Vagina (tissue), 2 donors: ENCODE measurements at regions not wholly inside any gene's neighbourhood (a gene's known extent, or its start where the extent isn't known, plus 50 kb on each side); places are given as distances from the start of the nearest gene placed in this dataset.

Experiments
- CTCF ChIP-seq, 3 experiments: fragments of 450-650 bp in 2 of 3; fragments of 200-600 bp in 1 of 3; sonication (generic) in 1 of 3; IDR thresholded peaks; one replicate each; pipeline ENCODE4 v1.5.1; 2017 to 2019; ENCODE audit warnings: antibody characterized with exemption in 3 of 3, mild to moderate bottlenecking in 2 of 3, moderate library complexity in 2 of 3
- POLR2A ChIP-seq, 2 donors: fragments of 450-650 bp; IDR thresholded peaks; one replicate each; pipeline ENCODE4 v1.6.1; 2017; ENCODE audit warnings: antibody characterized with exemption in 2 of 2, mild to moderate bottlenecking in 2 of 2, moderate library complexity in 2 of 2

- TF ChIP-seq POLR2A (IDR thresholded peaks at IDR 0.05): no peak
- TF ChIP-seq CTCF (IDR thresholded peaks at IDR 0.05): no peak
These were observed 266.5 kb downstream of the EIPR1 start for GRCh38 chr2:3110994-3111666.
